ENCODE measurements at regions not wholly inside any gene's neighbourhood (a gene's known extent, or its start where the extent isn't known, plus 50 kb on each side); places are given as distances from the start of the nearest gene placed in this dataset.

DNA sequence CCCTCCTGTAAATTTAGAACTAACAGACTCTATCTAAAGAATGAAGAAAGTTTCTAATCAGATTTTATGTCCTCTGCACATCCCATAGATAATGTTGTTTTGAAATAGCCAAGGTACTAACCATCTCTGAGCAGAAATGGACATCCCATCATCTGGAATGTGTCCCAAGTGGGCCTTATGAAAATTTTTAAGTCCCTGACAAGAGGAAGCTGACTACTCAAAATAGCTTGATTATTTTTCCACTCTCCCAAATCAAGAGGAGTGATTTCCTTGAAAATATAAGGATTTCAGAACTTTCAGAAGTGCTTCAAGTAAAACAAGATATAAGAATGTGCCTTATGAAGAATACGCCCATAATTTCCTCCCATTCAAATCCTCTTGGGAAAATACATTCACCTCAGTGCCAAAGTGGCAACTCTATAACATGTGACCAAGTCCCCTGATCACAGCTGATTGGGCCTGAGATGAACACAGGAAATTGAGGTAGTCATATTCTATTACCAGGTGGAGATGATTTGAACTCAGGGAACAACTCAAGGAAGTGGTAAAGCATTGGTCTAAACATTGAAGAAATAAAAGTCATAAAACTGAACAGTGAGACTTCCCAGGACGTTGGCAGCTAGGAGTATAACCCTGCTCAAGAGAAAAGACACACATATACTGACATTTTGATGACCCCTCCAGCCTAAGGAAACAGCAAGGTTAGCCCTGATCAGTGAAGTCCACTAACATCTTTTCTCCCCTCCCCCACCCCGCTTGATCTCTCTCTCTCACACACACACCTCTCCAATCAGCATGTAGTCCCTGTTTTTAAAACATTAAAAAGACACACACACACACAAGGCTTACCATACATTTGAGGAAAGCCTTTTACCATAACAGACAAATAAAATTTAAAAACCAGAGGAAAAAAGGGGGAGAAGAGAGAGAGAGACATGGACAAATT lies 70.8 kb upstream of the TEAD1 start (continued):
- TF ChIP-seq LARP7 (IDR thresholded peaks at IDR 0.05): no peak
- TF ChIP-seq IKZF1 (conservative IDR thresholded peaks at IDR 0.05): no peak
- TF ChIP-seq ETV6 (conservative IDR thresholded peaks at IDR 0.05 in 1 of 2, IDR thresholded peaks at IDR 0.05 in 1 of 2; ENCODE audit: borderline replicate concordance in 1 of 2, low read depth in 1 of 2): no peak
- TF ChIP-seq, protein P1, sequence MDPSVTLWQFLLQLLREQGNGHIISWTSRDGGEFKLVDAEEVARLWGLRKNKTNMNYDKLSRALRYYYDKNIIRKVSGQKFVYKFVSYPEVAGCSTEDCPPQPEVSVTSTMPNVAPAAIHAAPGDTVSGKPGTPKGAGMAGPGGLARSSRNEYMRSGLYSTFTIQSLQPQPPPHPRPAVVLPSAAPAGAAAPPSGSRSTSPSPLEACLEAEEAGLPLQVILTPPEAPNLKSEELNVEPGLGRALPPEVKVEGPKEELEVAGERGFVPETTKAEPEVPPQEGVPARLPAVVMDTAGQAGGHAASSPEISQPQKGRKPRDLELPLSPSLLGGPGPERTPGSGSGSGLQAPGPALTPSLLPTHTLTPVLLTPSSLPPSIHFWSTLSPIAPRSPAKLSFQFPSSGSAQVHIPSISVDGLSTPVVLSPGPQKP (IDR thresholded peaks at IDR 0.05; ENCODE audit: low read depth, low read length): no peak
- no peak for TF ChIP-seq FOXK2 (IDR thresholded peaks at IDR 0.05)
- TF ChIP-seq, protein P2, sequence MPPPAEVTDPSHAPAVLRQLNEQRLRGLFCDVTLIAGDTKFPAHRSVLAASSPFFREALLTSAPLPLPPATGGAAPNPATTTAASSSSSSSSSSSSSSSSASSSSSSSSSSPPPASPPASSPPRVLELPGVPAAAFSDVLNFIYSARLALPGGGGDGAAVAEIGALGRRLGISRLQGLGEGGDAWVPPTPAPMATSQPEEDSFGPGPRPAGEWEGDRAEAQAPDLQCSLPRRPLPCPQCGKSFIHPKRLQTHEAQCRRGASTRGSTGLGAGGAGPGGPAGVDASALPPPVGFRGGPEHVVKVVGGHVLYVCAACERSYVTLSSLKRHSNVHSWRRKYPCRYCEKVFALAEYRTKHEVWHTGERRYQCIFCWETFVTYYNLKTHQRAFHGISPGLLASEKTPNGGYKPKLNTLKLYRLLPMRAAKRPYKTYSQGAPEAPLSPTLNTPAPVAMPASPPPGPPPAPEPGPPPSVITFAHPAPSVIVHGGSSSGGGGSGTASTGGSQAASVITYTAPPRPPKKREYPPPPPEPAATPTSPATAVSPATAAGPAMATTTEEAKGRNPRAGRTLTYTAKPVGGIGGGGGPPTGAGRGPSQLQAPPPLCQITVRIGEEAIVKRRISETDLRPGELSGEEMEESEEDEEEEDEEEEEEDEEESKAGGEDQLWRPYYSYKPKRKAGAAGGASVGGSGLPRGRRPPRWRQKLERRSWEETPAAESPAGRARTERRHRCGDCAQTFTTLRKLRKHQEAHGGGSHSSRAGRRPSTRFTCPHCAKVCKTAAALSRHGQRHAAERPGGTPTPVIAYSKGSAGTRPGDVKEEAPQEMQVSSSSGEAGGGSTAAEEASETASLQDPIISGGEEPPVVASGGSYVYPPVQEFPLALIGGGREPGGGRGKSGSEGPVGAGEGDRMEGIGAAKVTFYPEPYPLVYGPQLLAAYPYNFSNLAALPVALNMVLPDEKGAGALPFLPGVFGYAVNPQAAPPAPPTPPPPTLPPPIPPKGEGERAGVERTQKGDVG (CRISPR knock-in tag; IDR thresholded peaks at IDR 0.05): no peak
- no peak for TF ChIP-seq KAT2A (conservative IDR thresholded peaks at IDR 0.05; ENCODE audit: control insufficient read depth, low read depth, low read length)
- TF ChIP-seq, protein P3, sequence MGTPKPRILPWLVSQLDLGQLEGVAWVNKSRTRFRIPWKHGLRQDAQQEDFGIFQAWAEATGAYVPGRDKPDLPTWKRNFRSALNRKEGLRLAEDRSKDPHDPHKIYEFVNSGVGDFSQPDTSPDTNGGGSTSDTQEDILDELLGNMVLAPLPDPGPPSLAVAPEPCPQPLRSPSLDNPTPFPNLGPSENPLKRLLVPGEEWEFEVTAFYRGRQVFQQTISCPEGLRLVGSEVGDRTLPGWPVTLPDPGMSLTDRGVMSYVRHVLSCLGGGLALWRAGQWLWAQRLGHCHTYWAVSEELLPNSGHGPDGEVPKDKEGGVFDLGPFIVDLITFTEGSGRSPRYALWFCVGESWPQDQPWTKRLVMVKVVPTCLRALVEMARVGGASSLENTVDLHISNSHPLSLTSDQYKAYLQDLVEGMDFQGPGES (IDR thresholded peaks at IDR 0.05): no peak
